Endothelial cell of hepatic sinusoid (primary cell): ENCODE measurements at regions not wholly inside any gene's neighbourhood (a gene's known extent, or its start where the extent isn't known, plus 50 kb on each side); places are given as distances from the start of the nearest gene placed in this dataset.

ENCODE experiments used
- in situ Hi-C: cut with HindIII; loops from 2 replicates; pipeline ENCODE4 v1.10.0; 2017; ENCODE audit warnings: low sequenced_read_pairs

- in situ Hi-C loops: no loop called here
Observed at GRCh38 chr2:49532702-49533101, 378.4 kb upstream of the FSHR start.

GRCh38 chr2:49515996-49516782 lies 361.9 kb upstream of the FSHR start:
- in situ Hi-C loops: no loop called here

GRCh38 chr2:49514201-49514600 lies 359.9 kb upstream of the FSHR start:
- in situ Hi-C loops: no loop called here

- in situ Hi-C loops: no loop called here
Observed at GRCh38 chr2:49490710-49491109, 336.4 kb upstream of the FSHR start.

- in situ Hi-C loops: no loop called here
Observed at GRCh38 chr2:49487139-49487538, 332.8 kb upstream of the FSHR start.

- in situ Hi-C loops: no loop called here
Observed at GRCh38 chr2:49480520-49480919, 326.2 kb upstream of the FSHR start.

- in situ Hi-C loops: no loop called here
Observed at GRCh38 chr2:49465157-49465831, 311.0 kb upstream of the FSHR start.

- in situ Hi-C loops: no loop called here
Observed at GRCh38 chr2:49459314-49459993, 305.1 kb upstream of the FSHR start.

GRCh38 chr2:49444005-49444404 lies 289.7 kb upstream of the FSHR start:
- in situ Hi-C loops: no loop called here

GRCh38 chr2:49426996-49427395 lies 272.7 kb upstream of the FSHR start:
- in situ Hi-C loops: no loop called here

GRCh38 chr2:49416252-49416651 lies 261.9 kb upstream of the FSHR start:
- in situ Hi-C loops: no loop called here

GRCh38 chr2:49404108-49404507 lies 249.8 kb upstream of the FSHR start:
- in situ Hi-C loops: no loop called here

GRCh38 chr2:49403637-49404036 lies 249.3 kb upstream of the FSHR start:
- in situ Hi-C loops: no loop called here

- in situ Hi-C loops: no loop called here
Observed at GRCh38 chr2:49379406-49379805, 225.1 kb upstream of the FSHR start.

GRCh38 chr2:49371128-49371701 lies 216.9 kb upstream of the FSHR start:
- in situ Hi-C loops: no loop called here

- in situ Hi-C loops: no loop called here
Observed at GRCh38 chr2:49369650-49370049, 215.3 kb upstream of the FSHR start.

GRCh38 chr2:49369101-49369500 lies 214.8 kb upstream of the FSHR start:
- in situ Hi-C loops: no loop called here

GRCh38 chr2:49367003-49367402 lies 212.7 kb upstream of the FSHR start:
- in situ Hi-C loops: no loop called here

- in situ Hi-C loops: no loop called here
Observed at GRCh38 chr2:49360407-49360767, 206.1 kb upstream of the FSHR start.

- in situ Hi-C loops: no loop called here
Observed at GRCh38 chr2:49359721-49360406, 205.5 kb upstream of the FSHR start.

- in situ Hi-C loops: no loop called here
Observed at GRCh38 chr2:49355611-49356010, 201.3 kb upstream of the FSHR start.
